ENCODE measurements at regions not wholly inside any gene's neighbourhood (a gene's known extent, or its start where the extent isn't known, plus 50 kb on each side); places are given as distances from the start of the nearest gene placed in this dataset.

- no peak for DNase-seq (ENCODE audit: low read depth)
- TF ChIP-seq CTCF (conservative IDR thresholded peaks at IDR 0.05; ENCODE audit: low read depth, low read length), result no peak
- no peak overlapping the region for H3K4me3 ChIP-seq (ENCODE audit: low read length)
Observed at GRCh38 chr17:6240601-6241000, 170.4 kb downstream of the WSCD1 start.

GRCh38 chr17:6240001-6240400 is 169.8 kb downstream of the WSCD1 start:
- TF ChIP-seq CTCF (conservative IDR thresholded peaks at IDR 0.05; ENCODE audit: low read depth, low read length), result no peak
- no peak for DNase-seq (ENCODE audit: low read depth)

GRCh38 chr17:6239241-6239798 is 169.1 kb downstream of the WSCD1 start:
- no peak overlapping the region for H3K4me3 ChIP-seq (ENCODE audit: low read length)
- TF ChIP-seq CTCF (conservative IDR thresholded peaks at IDR 0.05; ENCODE audit: low read depth, low read length), result no peak
- no peak for DNase-seq (ENCODE audit: low read depth)

More at GRCh38 chr17:6240001-6240400, 169.8 kb downstream of the WSCD1 start:
- no peak overlapping the region for H3K4me3 ChIP-seq (ENCODE audit: low read length)

GRCh38 chr17:6233856-6234255 is 163.7 kb downstream of the WSCD1 start:
- no peak overlapping the region for H3K4me3 ChIP-seq (ENCODE audit: low read length)
- no peak for TF ChIP-seq CTCF (conservative IDR thresholded peaks at IDR 0.05; ENCODE audit: low read depth, low read length)
- no peak for DNase-seq (ENCODE audit: low read depth)

GRCh38 chr17:6233339-6233738 is 163.2 kb downstream of the WSCD1 start:
- TF ChIP-seq CTCF (conservative IDR thresholded peaks at IDR 0.05; ENCODE audit: low read depth, low read length), result no peak
- no peak for DNase-seq (ENCODE audit: low read depth)

GRCh38 chr17:6232732-6233101 is 162.5 kb downstream of the WSCD1 start:
- no peak for TF ChIP-seq CTCF (conservative IDR thresholded peaks at IDR 0.05; ENCODE audit: low read depth, low read length)
- no peak for DNase-seq (ENCODE audit: low read depth)
- H3K4me3 ChIP-seq (ENCODE audit: low read length), result no peak overlapping the region

More at GRCh38 chr17:6233339-6233738, 163.2 kb downstream of the WSCD1 start:
- H3K4me3 ChIP-seq (ENCODE audit: low read length), result no peak overlapping the region

GRCh38 chr17:6231886-6232731 is 161.9 kb downstream of the WSCD1 start:
- TF ChIP-seq CTCF (conservative IDR thresholded peaks at IDR 0.05; ENCODE audit: low read depth, low read length), result peak; percentile 10
- DNase-seq (ENCODE audit: low read depth), result peak; percentile 12
- no peak overlapping the region for H3K4me3 ChIP-seq (ENCODE audit: low read length)
